ENCODE measurements at regions not wholly inside any gene's neighbourhood (a gene's known extent, or its start where the extent isn't known, plus 50 kb on each side); places are given as distances from the start of the nearest gene placed in this dataset.

GRCh38 chrX:19280636-19281035 is 63.1 kb upstream of the PDHA1 start:
- Mint-ChIP-seq H3K9me3 (no peaks in the 10 kb centered on the region), H3K27me3 (ENCODE audit: low read depth) (no peaks in the 10 kb centered on the region), H3K36me3 (ENCODE audit: low read depth) (no peaks in the 10 kb centered on the region), H3K4me3 (no peak overlapping the region), H3K4me1 (ENCODE audit: low read depth) (no peaks in the 10 kb centered on the region), H3K27ac (no peak overlapping the region)

DNA sequence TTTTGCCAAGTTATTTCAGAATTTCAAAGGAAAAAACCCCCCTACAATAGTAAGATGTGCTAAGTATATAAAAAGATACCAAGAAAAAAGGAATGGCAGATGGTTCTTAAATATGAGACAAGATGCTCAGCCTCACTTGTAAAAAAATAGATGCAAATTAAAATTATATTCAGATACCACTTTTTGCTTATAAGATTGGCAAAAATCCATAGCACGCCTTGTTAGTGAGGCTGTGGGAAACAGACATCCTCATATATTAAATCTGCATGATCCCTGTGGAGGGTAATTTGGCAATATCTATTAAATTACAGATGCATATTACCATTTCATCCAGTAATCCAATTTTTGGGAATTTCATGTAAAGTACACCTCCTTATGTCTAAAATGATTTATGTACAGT is 62.5 kb upstream of the PDHA1 start:
- Mint-ChIP-seq H3K27ac (no peak overlapping the region), H3K4me3 (no peak overlapping the region), H3K27me3 (ENCODE audit: low read depth) (no peaks in the 10 kb centered on the region), H3K4me1 (ENCODE audit: low read depth) (no peaks in the 10 kb centered on the region), H3K36me3 (ENCODE audit: low read depth) (no peaks in the 10 kb centered on the region), H3K9me3 (no peaks in the 10 kb centered on the region)

DNA sequence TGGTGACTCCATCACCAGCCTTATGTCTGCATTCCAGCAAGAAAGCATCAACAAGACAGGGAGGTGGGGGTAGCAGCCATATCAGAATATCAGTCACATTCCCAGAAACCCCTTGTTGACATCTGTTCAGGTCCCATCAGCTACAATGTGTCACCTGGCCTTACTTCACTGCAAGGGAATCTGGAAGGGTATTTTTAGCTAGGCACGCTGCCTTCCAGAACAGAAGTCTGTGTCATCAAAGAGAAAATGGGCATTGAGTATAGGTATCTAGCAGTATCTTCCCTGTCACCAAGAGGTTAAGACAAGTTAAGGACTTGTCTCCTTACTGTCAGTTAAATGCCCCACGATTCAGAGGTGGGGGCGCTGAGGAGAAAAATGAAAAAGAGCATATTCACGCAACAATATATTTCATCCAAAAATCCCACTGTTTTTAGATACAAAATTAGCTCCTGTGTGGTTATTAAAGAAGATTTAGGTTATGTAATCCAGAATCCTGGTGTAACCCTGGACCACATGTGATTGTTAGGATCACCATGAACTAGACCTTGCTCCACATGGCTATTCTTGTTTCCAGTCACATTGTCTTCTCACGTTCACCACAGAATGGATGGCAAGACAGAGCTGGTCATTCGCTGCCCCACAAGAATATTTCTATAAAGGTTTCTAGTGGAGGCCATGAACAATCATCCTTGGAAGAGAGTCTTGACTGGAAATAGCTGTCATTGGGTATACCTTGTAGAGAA is 60.0 kb upstream of the PDHA1 start:
- Mint-ChIP-seq H3K36me3 (ENCODE audit: low read depth) (no peaks in the 10 kb centered on the region), H3K4me1 (ENCODE audit: low read depth) (no peaks in the 10 kb centered on the region), H3K27ac (no peak overlapping the region), H3K9me3 (no peaks in the 10 kb centered on the region), H3K4me3 (no peak overlapping the region), H3K27me3 (ENCODE audit: low read depth) (no peaks in the 10 kb centered on the region)

- Mint-ChIP-seq H3K36me3 (ENCODE audit: low read depth) (no peaks in the 10 kb centered on the region), H3K27ac (no peak overlapping the region), H3K4me1 (ENCODE audit: low read depth) (no peaks in the 10 kb centered on the region), H3K4me3 (no peak overlapping the region), H3K9me3 (no peaks in the 10 kb centered on the region), H3K27me3 (ENCODE audit: low read depth) (no peaks in the 10 kb centered on the region)
Observed at GRCh38 chrX:19285857-19286256, 57.9 kb upstream of the PDHA1 start.

DNA sequence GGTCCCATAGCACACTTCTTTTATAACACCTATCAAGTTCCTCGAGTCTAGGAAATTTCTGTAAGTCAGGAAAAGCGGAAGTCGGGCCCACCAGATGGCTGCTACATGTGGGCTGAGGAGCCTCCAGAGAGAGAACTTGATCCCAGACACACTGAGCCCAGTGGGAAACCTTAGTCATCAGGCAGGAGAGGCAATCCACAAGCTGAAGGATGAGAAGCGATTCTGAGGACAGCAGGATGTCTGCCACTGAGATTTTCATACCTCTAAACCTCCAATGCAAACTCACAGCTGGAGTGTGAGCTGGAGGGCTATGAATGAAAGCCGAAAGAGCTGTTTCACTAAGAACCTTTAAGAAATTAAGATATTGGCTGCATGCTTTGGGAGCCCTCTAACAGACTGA is 52.6 kb upstream of the PDHA1 start:
- no peak overlapping the region for H3K27ac Mint-ChIP-seq

DNA sequence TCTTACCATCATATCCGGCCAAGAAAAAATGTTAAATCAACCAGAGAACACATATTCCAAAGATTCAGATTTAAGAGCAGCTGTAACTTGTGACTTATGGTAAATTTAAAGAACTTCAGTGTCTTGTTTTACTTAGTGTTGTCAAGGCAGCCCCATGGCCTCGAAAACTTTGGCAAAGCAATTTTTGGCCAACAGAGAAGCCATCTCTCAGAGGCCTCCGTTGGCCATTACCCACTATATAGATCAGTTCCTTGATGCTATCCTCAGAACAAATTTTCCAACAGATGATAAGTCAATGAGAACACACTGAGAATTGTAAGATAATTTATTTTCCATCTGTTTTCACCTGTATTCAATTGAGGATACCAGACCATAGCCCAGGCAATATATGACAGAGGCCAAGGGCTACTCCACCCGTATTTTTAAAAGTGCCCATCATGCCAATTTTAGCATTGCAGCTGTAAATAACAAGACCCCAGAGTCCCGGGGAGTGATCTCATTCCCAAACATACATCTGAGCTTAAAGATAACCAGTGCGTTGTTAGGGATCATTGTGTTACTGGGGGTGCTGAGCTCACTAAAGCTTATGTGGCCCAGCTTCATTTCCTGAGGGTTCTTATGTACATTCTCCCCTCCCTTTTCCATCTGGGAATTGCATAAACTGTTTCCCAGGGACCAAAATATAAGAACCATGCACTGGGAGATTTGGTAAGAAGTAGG is 50.0 kb upstream of the PDHA1 start:
- H3K27me3 Mint-ChIP-seq (ENCODE audit: low read depth), result no peaks in the 10 kb centered on the region

More for the DNA sequence above, 52.6 kb upstream of the PDHA1 start:
- H3K36me3 Mint-ChIP-seq (ENCODE audit: low read depth), result no peaks in the 10 kb centered on the region
- no peak overlapping the region for H3K4me3 Mint-ChIP-seq
- no peaks in the 10 kb centered on the region for H3K4me1 Mint-ChIP-seq (ENCODE audit: low read depth)
- no peaks in the 10 kb centered on the region for H3K27me3 Mint-ChIP-seq (ENCODE audit: low read depth)
- no peaks in the 10 kb centered on the region for H3K9me3 Mint-ChIP-seq

More for the DNA sequence above, 50.0 kb upstream of the PDHA1 start:
- no peak overlapping the region for H3K27ac Mint-ChIP-seq
- H3K4me1 Mint-ChIP-seq (ENCODE audit: low read depth), result no peaks in the 10 kb centered on the region
- no peak overlapping the region for H3K4me3 Mint-ChIP-seq
- no peaks in the 10 kb centered on the region for H3K36me3 Mint-ChIP-seq (ENCODE audit: low read depth)
- no peaks in the 10 kb centered on the region for H3K9me3 Mint-ChIP-seq
